Loucy (cell line): ENCODE measurements at regions not wholly inside any gene's neighbourhood (a gene's known extent, or its start where the extent isn't known, plus 50 kb on each side); places are given as distances from the start of the nearest gene placed in this dataset.

Experiments
- H2AFZ ChIP-seq: fragments of 200-600 bp; sonication (generic); 2 replicates; pipeline ENCODE4 v1.6.0; 2016; ENCODE audit warnings: antibody characterized with exemption, mild to moderate bottlenecking, low read length, moderate library complexity
- H3F3A ChIP-seq: fragments of 200-600 bp; 2 replicates; pipeline ENCODE4 v1.6.0; 2016; ENCODE audit warnings: antibody characterized with exemption, low read depth, mild to moderate bottlenecking
- H3K27me3 ChIP-seq: fragments of 200-600 bp; sonication (generic); 2 replicates; pipeline ENCODE4 v1.6.1; 2014; ENCODE audit warnings: low read length, mild to moderate bottlenecking; ENCODE audit not compliant: insufficient read depth, poor library complexity, severe bottlenecking
- H3K36me3 ChIP-seq: fragments of 200-600 bp; sonication (generic); 2 replicates; pipeline ENCODE4 v1.6.1; 2016; ENCODE audit warnings: low read length; ENCODE audit not compliant: insufficient read depth
- H3K4me1 ChIP-seq: fragments of 200-600 bp; sonication (generic); 2 replicates; pipeline ENCODE4 v1.5.1; 2014; ENCODE audit warnings: low read length, mild to moderate bottlenecking; ENCODE audit not compliant: insufficient read depth, poor library complexity, severe bottlenecking
- H3K4me2 ChIP-seq: fragments of 200-600 bp; sonication (generic); 2 replicates; pipeline ENCODE4 v1.6.0; 2014; ENCODE audit warnings: antibody characterized with exemption, low read length, low read depth, mild to moderate bottlenecking; ENCODE audit not compliant: poor library complexity, severe bottlenecking
- H3K4me3 ChIP-seq: fragments of 200-600 bp; sonication (generic); 2 replicates; pipeline ENCODE4 v1.5.1; 2014; ENCODE audit warnings: low read length, mild to moderate bottlenecking, mixed read lengths; ENCODE audit not compliant: poor library complexity, severe bottlenecking
- H3K79me2 ChIP-seq: fragments of 200-600 bp; sonication (generic); 2 replicates; pipeline ENCODE4 v1.6.1; 2014; ENCODE audit warnings: low read length; ENCODE audit not compliant: insufficient read depth
- H3K9ac ChIP-seq: fragments of 200-600 bp; sonication (generic); 2 replicates; pipeline ENCODE4 v1.6.0; 2014; ENCODE audit warnings: mild to moderate bottlenecking, low read depth, low read length, moderate library complexity; ENCODE audit not compliant: poor library complexity, severe bottlenecking
- H3K9me2 ChIP-seq: fragments of 200-600 bp; sonication (generic); replicated peaks from 2 replicates; pipeline ENCODE4 v1.6.1; 2016; ENCODE audit warnings: low read depth, low read length, mixed read lengths
- H3K9me3 ChIP-seq: fragments of 200-600 bp; sonication (generic); 2 replicates; pipeline ENCODE4 v1.6.1; 2014; ENCODE audit warnings: mild to moderate bottlenecking, antibody characterized with exemption, low read length, low read depth; ENCODE audit not compliant: insufficient read depth
- H4K20me1 ChIP-seq: fragments of 200-600 bp; sonication (generic); 2 replicates; pipeline ENCODE4 v1.6.0; 2014; ENCODE audit warnings: antibody characterized with exemption, low read length, mild to moderate bottlenecking; ENCODE audit not compliant: insufficient read depth, poor library complexity, severe bottlenecking
- EZH2phosphoT487 ChIP-seq: fragments of 200-600 bp; IDR thresholded peaks from 2 replicates; pipeline ENCODE4 v1.6.1; 2018; ENCODE audit warnings: antibody characterized with exemption, mild to moderate bottlenecking, moderate library complexity, borderline replicate concordance
- TF ChIP-seq, protein P1 (sequence below): fragments of 200-600 bp; sonication (generic); conservative IDR thresholded peaks from 2 replicates; pipeline ENCODE4 v1.5.1; 2014; ENCODE audit warnings: mild to moderate bottlenecking, antibody characterized with exemption, low read length

DNA sequence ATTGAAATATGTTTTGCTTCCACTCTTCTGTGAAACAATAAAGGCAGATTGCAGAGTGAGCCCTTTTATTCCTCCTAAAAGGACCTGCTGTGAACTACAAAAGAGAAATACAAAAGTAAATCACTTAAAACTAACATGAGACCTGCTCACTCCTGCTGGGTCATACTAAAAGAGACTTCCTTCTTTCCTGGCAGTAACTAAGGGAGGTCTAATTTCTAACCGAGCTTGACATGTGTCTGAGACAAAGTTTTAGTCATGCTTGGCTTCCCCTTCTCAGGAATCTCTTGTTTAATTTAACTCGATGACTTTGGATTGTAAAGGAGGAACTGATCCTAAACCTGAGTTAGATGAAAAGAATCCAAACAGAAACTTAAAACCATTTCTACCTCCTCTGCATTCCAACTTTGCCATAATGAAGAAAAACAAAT lies 86.4 kb upstream of the CDH6 start:
- H2AFZ ChIP-seq, result no peak overlapping the region
- no peaks in the 10 kb centered on the region for H3K79me2 ChIP-seq
- TF ChIP-seq EZH2phosphoT487, result no peak
- TF ChIP-seq, protein P1, sequence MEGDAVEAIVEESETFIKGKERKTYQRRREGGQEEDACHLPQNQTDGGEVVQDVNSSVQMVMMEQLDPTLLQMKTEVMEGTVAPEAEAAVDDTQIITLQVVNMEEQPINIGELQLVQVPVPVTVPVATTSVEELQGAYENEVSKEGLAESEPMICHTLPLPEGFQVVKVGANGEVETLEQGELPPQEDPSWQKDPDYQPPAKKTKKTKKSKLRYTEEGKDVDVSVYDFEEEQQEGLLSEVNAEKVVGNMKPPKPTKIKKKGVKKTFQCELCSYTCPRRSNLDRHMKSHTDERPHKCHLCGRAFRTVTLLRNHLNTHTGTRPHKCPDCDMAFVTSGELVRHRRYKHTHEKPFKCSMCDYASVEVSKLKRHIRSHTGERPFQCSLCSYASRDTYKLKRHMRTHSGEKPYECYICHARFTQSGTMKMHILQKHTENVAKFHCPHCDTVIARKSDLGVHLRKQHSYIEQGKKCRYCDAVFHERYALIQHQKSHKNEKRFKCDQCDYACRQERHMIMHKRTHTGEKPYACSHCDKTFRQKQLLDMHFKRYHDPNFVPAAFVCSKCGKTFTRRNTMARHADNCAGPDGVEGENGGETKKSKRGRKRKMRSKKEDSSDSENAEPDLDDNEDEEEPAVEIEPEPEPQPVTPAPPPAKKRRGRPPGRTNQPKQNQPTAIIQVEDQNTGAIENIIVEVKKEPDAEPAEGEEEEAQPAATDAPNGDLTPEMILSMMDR, result no peak
- no peaks in the 10 kb centered on the region for H3F3A ChIP-seq
- no peaks in the 10 kb centered on the region for H4K20me1 ChIP-seq
- H3K9me2 ChIP-seq, result no peaks in the 10 kb centered on the region
- H3K4me3 ChIP-seq, result no peak overlapping the region
- no peaks in the 10 kb centered on the region for H3K27me3 ChIP-seq
- no peaks in the 10 kb centered on the region for H3K9me3 ChIP-seq
- H3K4me1 ChIP-seq, result no peaks in the 10 kb centered on the region
- no peak overlapping the region for H3K4me2 ChIP-seq
- no peaks in the 10 kb centered on the region for H3K36me3 ChIP-seq
- H3K9ac ChIP-seq, result no peak overlapping the region

DNA sequence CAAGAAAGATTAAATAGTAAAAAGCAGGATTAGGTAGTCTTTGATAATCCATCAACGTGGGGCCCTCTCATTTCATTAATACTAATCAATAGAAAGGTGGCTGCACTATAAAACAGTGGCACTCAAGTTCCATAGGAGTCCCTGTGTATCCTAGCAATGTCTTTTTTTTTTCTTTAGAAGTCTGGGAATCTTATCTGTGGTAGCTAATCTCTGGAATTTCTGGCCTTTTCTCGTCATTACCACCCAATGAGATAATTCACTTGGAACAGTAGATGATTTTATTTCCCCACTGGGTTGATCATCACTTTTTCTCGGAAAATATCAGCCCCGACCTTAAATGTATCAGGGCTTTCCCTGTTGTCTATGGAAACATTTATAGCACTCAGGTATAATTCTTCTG lies 86.8 kb upstream of the CDH6 start:
- no peaks in the 10 kb centered on the region for H3K4me1 ChIP-seq
- H2AFZ ChIP-seq, result no peak overlapping the region
- H3K4me2 ChIP-seq, result no peak overlapping the region
- TF ChIP-seq EZH2phosphoT487, result no peak
- TF ChIP-seq, protein P1, result no peak
- no peaks in the 10 kb centered on the region for H3K36me3 ChIP-seq
- no peaks in the 10 kb centered on the region for H3F3A ChIP-seq
- no peaks in the 10 kb centered on the region for H3K9me3 ChIP-seq
- no peak overlapping the region for H3K9ac ChIP-seq
- no peaks in the 10 kb centered on the region for H4K20me1 ChIP-seq
- no peaks in the 10 kb centered on the region for H3K9me2 ChIP-seq
- no peaks in the 10 kb centered on the region for H3K27me3 ChIP-seq
- H3K4me3 ChIP-seq, result no peak overlapping the region
- H3K79me2 ChIP-seq, result no peaks in the 10 kb centered on the region

DNA sequence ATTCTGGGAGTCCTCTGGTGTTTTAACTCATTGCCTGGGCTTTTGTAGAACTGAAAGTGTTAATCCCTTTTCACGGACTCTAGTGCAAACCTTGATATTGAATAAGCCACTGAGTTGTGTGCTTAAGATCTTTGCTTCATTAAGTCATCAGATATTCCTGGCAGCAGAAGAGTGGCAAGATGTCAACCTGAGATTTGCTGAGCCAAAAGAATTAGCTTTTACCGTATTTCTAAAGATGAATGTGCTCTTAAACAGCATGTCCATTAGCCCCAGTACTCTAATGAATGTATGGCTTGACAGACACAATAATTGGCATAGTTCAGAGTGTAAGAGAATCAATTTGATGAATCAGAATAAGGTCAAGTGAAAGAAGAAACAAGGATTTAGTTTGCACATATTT lies 87.2 kb upstream of the CDH6 start:
- Histone ChIP-seq H2AFZ (no peak overlapping the region), H3K4me2 (no peak overlapping the region), H3K79me2 (no peaks in the 10 kb centered on the region), H3K9ac (no peak overlapping the region), H3K36me3 (no peaks in the 10 kb centered on the region), H3K4me1 (no peaks in the 10 kb centered on the region), H3F3A (no peaks in the 10 kb centered on the region), H3K9me3 (no peaks in the 10 kb centered on the region), H4K20me1 (no peaks in the 10 kb centered on the region), H3K27me3 (no peaks in the 10 kb centered on the region), H3K4me3 (no peak overlapping the region), H3K9me2 (no peaks in the 10 kb centered on the region)
- TF ChIP-seq, protein P1, result no peak
